Fibroblast of lung (primary cell): ENCODE measurements at regions not wholly inside any gene's neighbourhood (a gene's known extent, or its start where the extent isn't known, plus 50 kb on each side); places are given as distances from the start of the nearest gene placed in this dataset.
"Not testable (repeated sequence)": the region's sequence is repeated elsewhere in the genome, so short reads cannot be mapped to it uniquely, and the experiment has no call there.

Experiments
- EZH2 ChIP-seq: IDR thresholded peaks from 2 replicates; pipeline ENCODE4 v1.5.1; 2012; ENCODE audit warnings: low read length, control low read depth, mild to moderate bottlenecking; ENCODE audit errors: missing control alignments
- TF ChIP-seq, protein P1 (sequence below), 2 donors: IDR thresholded peaks in 1 of 2; conservative IDR thresholded peaks in 1 of 2; 1 replicate in 1 of 2; 2 replicates in 1 of 2; pipeline ENCODE4 v1.5.1; 2011 to 2012; ENCODE audit warnings: low read length in 2 of 2, control low read depth in 1 of 2, inconsistent platforms in 1 of 2, low read depth in 1 of 2, mild to moderate bottlenecking in 1 of 2

DNA sequence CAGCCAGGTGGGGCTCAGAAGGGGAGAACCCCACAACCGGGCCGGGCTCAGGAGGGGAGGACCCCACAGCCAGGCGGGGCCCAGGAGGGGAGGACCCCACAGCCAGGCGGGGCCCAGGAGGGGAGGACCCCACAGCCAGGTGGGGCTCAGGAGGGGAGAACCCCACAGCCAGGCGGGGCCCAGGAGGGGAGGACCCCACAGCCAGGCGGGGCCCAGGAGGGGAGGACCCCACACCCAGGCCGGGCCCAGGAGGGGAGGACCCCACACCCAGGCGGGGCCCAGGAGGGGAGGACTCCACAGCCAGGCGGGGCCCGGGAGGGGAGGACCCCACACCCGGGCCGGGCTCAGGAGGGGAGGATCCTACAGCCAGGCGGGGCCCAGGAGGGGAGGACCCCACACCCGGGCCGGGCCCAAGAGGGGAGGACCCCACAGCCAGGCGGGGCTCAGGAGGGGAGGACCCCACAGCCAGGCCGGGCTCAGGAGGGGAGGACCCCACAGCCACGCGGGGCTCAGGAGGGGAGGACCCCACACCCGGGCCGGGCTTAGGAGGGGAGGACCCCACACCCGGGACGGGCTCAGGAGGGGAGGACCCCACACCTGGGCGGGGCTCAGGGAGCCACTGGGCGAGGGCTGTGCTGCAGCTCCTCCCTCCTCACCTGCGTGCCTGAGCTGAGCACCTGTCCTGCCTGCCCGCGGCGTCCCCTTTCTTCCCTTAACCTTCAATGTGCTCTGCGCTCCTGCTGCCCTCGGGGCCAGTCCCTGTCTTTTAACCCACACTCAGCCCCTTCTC is 131.4 kb downstream of the IGLL1 start:
- TF ChIP-seq, protein P1, sequence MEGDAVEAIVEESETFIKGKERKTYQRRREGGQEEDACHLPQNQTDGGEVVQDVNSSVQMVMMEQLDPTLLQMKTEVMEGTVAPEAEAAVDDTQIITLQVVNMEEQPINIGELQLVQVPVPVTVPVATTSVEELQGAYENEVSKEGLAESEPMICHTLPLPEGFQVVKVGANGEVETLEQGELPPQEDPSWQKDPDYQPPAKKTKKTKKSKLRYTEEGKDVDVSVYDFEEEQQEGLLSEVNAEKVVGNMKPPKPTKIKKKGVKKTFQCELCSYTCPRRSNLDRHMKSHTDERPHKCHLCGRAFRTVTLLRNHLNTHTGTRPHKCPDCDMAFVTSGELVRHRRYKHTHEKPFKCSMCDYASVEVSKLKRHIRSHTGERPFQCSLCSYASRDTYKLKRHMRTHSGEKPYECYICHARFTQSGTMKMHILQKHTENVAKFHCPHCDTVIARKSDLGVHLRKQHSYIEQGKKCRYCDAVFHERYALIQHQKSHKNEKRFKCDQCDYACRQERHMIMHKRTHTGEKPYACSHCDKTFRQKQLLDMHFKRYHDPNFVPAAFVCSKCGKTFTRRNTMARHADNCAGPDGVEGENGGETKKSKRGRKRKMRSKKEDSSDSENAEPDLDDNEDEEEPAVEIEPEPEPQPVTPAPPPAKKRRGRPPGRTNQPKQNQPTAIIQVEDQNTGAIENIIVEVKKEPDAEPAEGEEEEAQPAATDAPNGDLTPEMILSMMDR (conservative IDR thresholded peaks at IDR 0.05 in 1 of 2, IDR thresholded peaks at IDR 0.05 in 1 of 2; ENCODE audit: low read depth in 1 of 2, low read length in 2 of 2) = not testable (repeated sequence)
- TF ChIP-seq EZH2 = not testable (repeated sequence)
